ENCODE measurements at regions not wholly inside any gene's neighbourhood (a gene's known extent, or its start where the extent isn't known, plus 50 kb on each side); places are given as distances from the start of the nearest gene placed in this dataset.

- Histone ChIP-seq H3K4me3 (ENCODE audit: low read depth, low read length, poor library complexity, severe bottlenecking) (no peak overlapping the region), H3K27ac (ENCODE audit: low read depth, low read length, poor library complexity, severe bottlenecking) (no peak overlapping the region), H3K4me1 (ENCODE audit: insufficient read depth, low read length, poor library complexity, severe bottlenecking) (no peaks in the 10 kb centered on the region), H3K9me3 (ENCODE audit: low read depth, low read length, poor library complexity, severe bottlenecking) (no peaks in the 10 kb centered on the region), H3K27me3 (replicated peaks; ENCODE audit: insufficient read depth, low read depth, low read length, poor library complexity) (peaks cover 5% of the 10 kb centered on the region), H3K36me3 (ENCODE audit: insufficient read depth, low read length, poor library complexity, severe bottlenecking) (no peaks in the 10 kb centered on the region)
- TF ChIP-seq CTCF (conservative IDR thresholded peaks at IDR 0.05; ENCODE audit: low read depth, low read length) (no peak), EZH2 (IDR thresholded peaks at IDR 0.05; ENCODE audit: borderline replicate concordance, low read depth, low read length, poor library complexity, severe bottlenecking) (no peak)
- no peak for DNase-seq (ENCODE audit: low spot score)
- CTCF ChIA-PET, result no interaction called here
- no TSS peak for BruUV-seq (replicated peaks)
- intact Hi-C loops (cut with micrococcal nuclease; ENCODE audit: unreplicated experiment), result no loop called here
- POLR2A ChIA-PET (ENCODE audit: low non-redundant PET), result interaction anchor here (0.7 kb wide), 1 partner anchor 15 kb away, joined by 5 read pairs; no protein-coding TSS in a partner anchor
Observed at GRCh38 chr18:22539051-22539765, 121.5 kb upstream of the CTAGE1 start.

DNA sequence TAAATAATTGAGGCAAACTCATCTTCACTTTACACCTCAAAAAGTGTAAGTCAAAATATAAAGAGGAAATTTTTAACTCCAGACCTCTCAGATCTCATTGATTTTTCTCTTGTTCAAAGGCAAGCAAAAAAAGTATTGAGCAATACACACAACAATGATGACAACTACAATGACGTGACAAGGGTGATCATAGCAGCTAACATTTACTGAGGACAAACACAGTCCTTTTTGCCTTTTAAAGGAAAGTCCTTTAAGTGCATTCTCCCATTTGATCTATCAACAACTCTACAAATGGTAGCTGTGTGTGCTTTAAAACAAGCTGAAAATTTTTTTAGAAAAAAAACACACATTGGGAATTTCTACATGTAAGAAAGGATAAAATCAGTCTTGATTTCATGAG is 123.5 kb upstream of the CTAGE1 start:
- ChIA-PET POLR2A (ENCODE audit: low non-redundant PET) (no interaction called here), CTCF (no interaction called here)
- no peak overlapping the region for H3K27ac ChIP-seq (ENCODE audit: low read depth, low read length, poor library complexity, severe bottlenecking)
- DNase-seq (ENCODE audit: low spot score), result no peak
- no TSS peak for BruUV-seq (replicated peaks)
- no peaks in the 10 kb centered on the region for H3K4me1 ChIP-seq (ENCODE audit: insufficient read depth, low read length, poor library complexity, severe bottlenecking)
- no peak overlapping the region for H3K4me3 ChIP-seq (ENCODE audit: low read depth, low read length, poor library complexity, severe bottlenecking)
- H3K36me3 ChIP-seq (ENCODE audit: insufficient read depth, low read length, poor library complexity, severe bottlenecking), result no peaks in the 10 kb centered on the region
- TF ChIP-seq EZH2 (IDR thresholded peaks at IDR 0.05; ENCODE audit: borderline replicate concordance, low read depth, low read length, poor library complexity, severe bottlenecking), result no peak
- TF ChIP-seq CTCF (conservative IDR thresholded peaks at IDR 0.05; ENCODE audit: low read depth, low read length), result no peak
- H3K9me3 ChIP-seq (ENCODE audit: low read depth, low read length, poor library complexity, severe bottlenecking), result no peaks in the 10 kb centered on the region
- H3K27me3 ChIP-seq (replicated peaks; ENCODE audit: insufficient read depth, low read depth, low read length, poor library complexity), result peaks cover 18% of the 10 kb centered on the region
- intact Hi-C loops (cut with micrococcal nuclease; ENCODE audit: unreplicated experiment), result no loop called here

GRCh38 chr18:22542406-22542835 is 124.7 kb upstream of the CTAGE1 start:
- H3K9me3 ChIP-seq (ENCODE audit: low read depth, low read length, poor library complexity, severe bottlenecking), result no peaks in the 10 kb centered on the region
- no peak overlapping the region for H3K27ac ChIP-seq (ENCODE audit: low read depth, low read length, poor library complexity, severe bottlenecking)
- intact Hi-C loops (cut with micrococcal nuclease; ENCODE audit: unreplicated experiment), result no loop called here
- no peaks in the 10 kb centered on the region for H3K36me3 ChIP-seq (ENCODE audit: insufficient read depth, low read length, poor library complexity, severe bottlenecking)
- ChIA-PET CTCF (no interaction called here), POLR2A (ENCODE audit: low non-redundant PET) (no interaction called here)
- BruUV-seq (replicated peaks), result no TSS peak
- no peak for TF ChIP-seq CTCF (conservative IDR thresholded peaks at IDR 0.05; ENCODE audit: low read depth, low read length)
- TF ChIP-seq EZH2 (IDR thresholded peaks at IDR 0.05; ENCODE audit: borderline replicate concordance, low read depth, low read length, poor library complexity, severe bottlenecking), result no peak
- no peak for DNase-seq (ENCODE audit: low spot score)
- H3K4me1 ChIP-seq (ENCODE audit: insufficient read depth, low read length, poor library complexity, severe bottlenecking), result no peaks in the 10 kb centered on the region
- no peak overlapping the region for H3K4me3 ChIP-seq (ENCODE audit: low read depth, low read length, poor library complexity, severe bottlenecking)
- peaks cover 18% of the 10 kb centered on the region for H3K27me3 ChIP-seq (replicated peaks; ENCODE audit: insufficient read depth, low read depth, low read length, poor library complexity)
